Tibial nerve (tissue), 3 donors: ENCODE measurements at regions not wholly inside any gene's neighbourhood (a gene's known extent, or its start where the extent isn't known, plus 50 kb on each side); places are given as distances from the start of the nearest gene placed in this dataset.

ENCODE experiments used
- POLR2A ChIP-seq, 2 donors: fragments of 450-650 bp; IDR thresholded peaks; one replicate each; pipeline ENCODE4 v1.6.1; 2017; ENCODE audit warnings: antibody characterized with exemption in 2 of 2, mild to moderate bottlenecking in 2 of 2, moderate library complexity in 2 of 2
- TF ChIP-seq, protein P1 (sequence below), 5 experiments: fragments of 200-600 bp in 3 of 5; fragments of 450-650 bp in 2 of 5; sonication (generic) in 3 of 5; IDR thresholded peaks; one replicate each; pipeline ENCODE4 v1.5.1; 2016 to 2019; ENCODE audit warnings: antibody characterized with exemption in 5 of 5, mild to moderate bottlenecking in 3 of 5, moderate library complexity in 2 of 5

DNA sequence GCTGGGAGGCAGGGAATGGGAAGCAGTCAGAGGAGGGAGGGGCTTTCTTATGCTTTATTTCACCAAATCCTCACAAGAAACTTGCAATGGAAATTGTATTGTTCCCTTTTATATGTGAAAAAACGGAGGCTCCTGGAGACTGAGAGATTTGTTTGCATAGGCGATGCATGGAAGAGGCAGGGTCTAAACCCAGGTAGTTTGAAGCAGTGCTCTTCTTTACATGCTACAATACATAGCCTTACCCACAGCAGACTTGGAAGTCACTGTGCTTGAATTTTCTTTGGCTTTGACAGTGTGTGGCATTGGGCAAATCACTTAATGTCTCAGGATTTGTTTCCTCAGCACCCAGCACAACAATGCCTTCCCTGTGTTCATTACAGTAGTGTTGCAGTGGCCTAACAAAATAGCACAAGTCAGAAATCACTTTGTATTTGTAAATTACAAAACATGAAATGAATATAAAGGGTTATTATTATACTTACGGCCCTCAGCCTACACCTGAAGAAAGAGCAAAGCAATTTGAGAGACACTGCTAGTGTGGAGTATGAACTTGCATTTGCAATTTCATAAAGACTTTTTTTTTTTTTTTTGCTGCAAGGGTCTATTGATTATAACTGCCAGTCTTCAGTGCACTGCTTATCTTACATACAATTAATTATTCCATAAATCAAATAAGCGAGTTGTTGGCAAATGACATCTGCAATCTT is 646.4 kb upstream of the KCNMB2 start:
- TF ChIP-seq, protein P1, sequence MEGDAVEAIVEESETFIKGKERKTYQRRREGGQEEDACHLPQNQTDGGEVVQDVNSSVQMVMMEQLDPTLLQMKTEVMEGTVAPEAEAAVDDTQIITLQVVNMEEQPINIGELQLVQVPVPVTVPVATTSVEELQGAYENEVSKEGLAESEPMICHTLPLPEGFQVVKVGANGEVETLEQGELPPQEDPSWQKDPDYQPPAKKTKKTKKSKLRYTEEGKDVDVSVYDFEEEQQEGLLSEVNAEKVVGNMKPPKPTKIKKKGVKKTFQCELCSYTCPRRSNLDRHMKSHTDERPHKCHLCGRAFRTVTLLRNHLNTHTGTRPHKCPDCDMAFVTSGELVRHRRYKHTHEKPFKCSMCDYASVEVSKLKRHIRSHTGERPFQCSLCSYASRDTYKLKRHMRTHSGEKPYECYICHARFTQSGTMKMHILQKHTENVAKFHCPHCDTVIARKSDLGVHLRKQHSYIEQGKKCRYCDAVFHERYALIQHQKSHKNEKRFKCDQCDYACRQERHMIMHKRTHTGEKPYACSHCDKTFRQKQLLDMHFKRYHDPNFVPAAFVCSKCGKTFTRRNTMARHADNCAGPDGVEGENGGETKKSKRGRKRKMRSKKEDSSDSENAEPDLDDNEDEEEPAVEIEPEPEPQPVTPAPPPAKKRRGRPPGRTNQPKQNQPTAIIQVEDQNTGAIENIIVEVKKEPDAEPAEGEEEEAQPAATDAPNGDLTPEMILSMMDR (IDR thresholded peaks at IDR 0.05) = no peak
- no peak for TF ChIP-seq POLR2A (IDR thresholded peaks at IDR 0.05)
